LNCaP clone FGC (cell line): ENCODE measurements at regions not wholly inside any gene's neighbourhood (a gene's known extent, or its start where the extent isn't known, plus 50 kb on each side); places are given as distances from the start of the nearest gene placed in this dataset.
A peak's percentile ranks its signal among the peaks of the same experiment; 100 is the strongest.

Source experiments
- DNase-seq: peaks from one replicate; pipeline ENCODE4 v3.0.0-alpha.2; 2011; ENCODE audit warnings: low read depth
- H3K4me3 ChIP-seq: 2 replicates; pipeline ENCODE4 v1.5.1; 2011; ENCODE audit warnings: mild to moderate bottlenecking, low read depth, low read length, control low read depth
- CTCF ChIP-seq: IDR thresholded peaks from 2 replicates; pipeline ENCODE4 v1.5.1; 2012; ENCODE audit warnings: mild to moderate bottlenecking; ENCODE audit not compliant: control insufficient read depth, insufficient read depth; ENCODE audit errors: extremely low read depth

- peak; percentile 4 for DNase-seq
- no peak overlapping the region for H3K4me3 ChIP-seq
- TF ChIP-seq CTCF, result peak; percentile 44
These were observed 633.2 kb upstream of the PKDCC start for GRCh38 chr2:41414486-41415230.

GRCh38 chr2:41417511-41417910 lies 630.3 kb upstream of the PKDCC start:
- H3K4me3 ChIP-seq, result no peak overlapping the region
- no peak for DNase-seq
- no peak for TF ChIP-seq CTCF

- TF ChIP-seq CTCF, result no peak
- no peak overlapping the region for H3K4me3 ChIP-seq
- no peak for DNase-seq
These were observed 627.6 kb upstream of the PKDCC start for GRCh38 chr2:41420219-41420618.

- DNase-seq, result no peak
- TF ChIP-seq CTCF, result no peak
- no peak overlapping the region for H3K4me3 ChIP-seq
These were observed 626.9 kb upstream of the PKDCC start for GRCh38 chr2:41420872-41421271.

GRCh38 chr2:41431756-41432155 lies 616.1 kb upstream of the PKDCC start:
- no peak for TF ChIP-seq CTCF
- DNase-seq, result no peak
- no peak overlapping the region for H3K4me3 ChIP-seq

GRCh38 chr2:41432459-41432858 lies 615.4 kb upstream of the PKDCC start:
- H3K4me3 ChIP-seq, result no peak overlapping the region
- TF ChIP-seq CTCF, result no peak
- no peak for DNase-seq

- no peak overlapping the region for H3K4me3 ChIP-seq
- DNase-seq, result no peak
- TF ChIP-seq CTCF, result no peak
These were observed 612.8 kb upstream of the PKDCC start for GRCh38 chr2:41434991-41435390.
